Embryonic facial prominence (tissue), 1 donor: ENCODE measurements at regions not wholly inside any gene's neighbourhood (a gene's known extent, or its start where the extent isn't known, plus 50 kb on each side); places are given as distances from the start of the nearest gene placed in this dataset.

Experiments used
- DNase-seq: peaks from one replicate; pipeline ENCODE4 v3.0.0-alpha.2; 2016; ENCODE audit errors: extremely low spot score

DNA sequence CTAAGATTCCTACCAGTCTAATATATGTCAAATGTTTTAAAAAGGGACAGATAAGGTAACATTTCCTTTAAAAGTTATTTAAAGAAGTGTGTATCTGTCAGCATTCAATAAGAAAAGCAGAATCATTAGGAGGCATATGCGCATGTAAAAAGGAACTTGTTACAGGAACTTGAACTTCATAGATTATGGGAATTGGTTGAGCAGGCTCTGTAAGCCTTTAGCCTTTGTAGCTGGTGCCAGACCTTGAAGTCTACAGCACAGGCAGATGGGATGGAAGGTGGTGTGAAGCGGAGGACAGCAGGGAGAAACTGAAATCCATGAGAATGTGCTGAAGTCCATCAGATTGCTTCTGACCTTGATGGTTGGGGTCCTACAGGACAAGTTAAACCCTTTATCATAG is 138.3 kb upstream of the ST6GAL2 start:
- no peak for DNase-seq

DNA sequence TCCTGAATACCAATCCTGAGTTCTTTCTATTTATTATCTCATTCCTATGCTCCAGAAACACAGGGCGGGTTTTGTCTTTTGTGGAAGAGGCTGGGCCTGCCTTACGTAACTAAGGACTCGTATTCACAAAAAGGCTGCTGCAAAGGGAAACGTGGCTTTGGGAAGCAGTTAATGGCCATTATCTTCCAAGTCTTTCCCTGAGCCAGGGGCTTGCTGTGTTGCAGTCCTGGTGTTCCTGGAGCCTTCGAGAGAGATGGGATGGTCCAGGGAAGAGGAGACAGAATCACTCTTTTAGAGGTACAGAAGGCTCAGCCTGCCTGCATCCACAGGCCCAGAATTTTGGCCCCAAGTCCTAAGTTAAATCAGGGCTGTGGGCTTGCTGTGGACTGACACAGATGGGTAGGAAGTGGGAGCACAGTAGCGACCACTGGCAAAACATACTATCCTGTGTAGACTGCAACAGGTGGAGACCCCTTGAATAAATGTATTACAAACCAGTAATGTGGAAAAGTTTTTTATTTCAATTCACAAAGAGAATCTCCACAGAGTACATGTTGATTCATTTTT is 139.4 kb upstream of the ST6GAL2 start:
- no peak for DNase-seq

DNA sequence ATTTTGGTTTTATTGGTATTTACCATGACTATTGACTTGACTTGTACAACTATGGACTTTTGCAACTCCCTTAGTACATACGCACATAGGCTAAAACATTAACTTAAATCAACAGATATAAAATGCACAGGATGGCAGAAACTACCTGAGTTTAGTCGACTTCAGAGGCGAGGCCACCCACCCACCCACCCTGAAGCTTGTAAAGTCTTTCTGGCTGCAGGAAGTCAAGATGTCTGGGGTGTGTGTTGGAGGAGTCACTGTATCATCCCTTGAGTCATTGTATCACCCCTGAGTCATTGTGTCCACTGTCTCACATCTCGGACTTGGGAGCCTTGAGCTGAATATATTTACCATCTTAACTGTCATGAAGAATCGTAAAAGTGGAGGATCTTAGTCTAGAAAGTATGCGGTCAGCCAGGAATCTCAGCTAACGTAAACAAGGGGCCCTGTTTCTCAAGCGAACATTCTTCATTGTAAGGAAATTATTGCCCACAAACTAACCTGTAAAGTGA is 140.0 kb upstream of the ST6GAL2 start:
- no peak for DNase-seq

DNA sequence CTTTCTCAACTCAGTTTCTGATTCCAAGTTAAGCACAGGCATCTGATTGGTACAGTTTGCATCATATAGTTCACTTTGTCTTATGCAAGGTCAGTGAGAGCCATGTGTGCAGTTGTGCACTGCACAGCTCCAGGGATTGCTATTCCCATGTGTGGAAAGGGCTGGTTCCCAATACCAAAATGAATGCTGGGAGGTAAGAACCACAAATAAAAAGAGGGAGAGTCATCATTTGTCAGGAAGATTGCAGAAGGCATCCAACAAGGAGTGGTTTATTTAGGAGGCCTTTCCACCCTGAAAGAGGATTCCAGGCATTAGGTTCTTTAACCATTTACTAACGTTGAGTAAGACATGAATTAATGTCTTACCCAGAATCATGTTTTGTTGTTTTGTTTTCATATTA is 141.2 kb upstream of the ST6GAL2 start:
- no peak for DNase-seq

DNA sequence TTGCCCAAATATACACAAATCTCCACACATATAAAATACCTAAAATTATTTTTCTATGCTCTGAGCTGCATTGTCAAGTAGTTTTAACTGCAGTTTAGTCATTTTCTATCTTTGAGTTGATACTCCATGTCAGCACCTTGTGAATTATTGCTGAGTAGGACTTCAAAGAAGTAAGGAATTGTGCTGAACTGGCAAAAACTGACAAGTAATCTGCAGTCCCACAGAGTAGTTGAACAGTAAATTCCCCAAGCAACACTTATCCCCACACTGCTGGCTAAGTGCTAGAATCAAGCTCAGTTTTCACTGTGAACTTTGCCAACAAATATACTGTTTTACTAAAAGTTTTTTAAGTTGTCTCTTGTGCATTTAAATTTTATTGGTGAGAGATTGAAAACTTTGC is 141.8 kb upstream of the ST6GAL2 start:
- DNase-seq = no peak

DNA sequence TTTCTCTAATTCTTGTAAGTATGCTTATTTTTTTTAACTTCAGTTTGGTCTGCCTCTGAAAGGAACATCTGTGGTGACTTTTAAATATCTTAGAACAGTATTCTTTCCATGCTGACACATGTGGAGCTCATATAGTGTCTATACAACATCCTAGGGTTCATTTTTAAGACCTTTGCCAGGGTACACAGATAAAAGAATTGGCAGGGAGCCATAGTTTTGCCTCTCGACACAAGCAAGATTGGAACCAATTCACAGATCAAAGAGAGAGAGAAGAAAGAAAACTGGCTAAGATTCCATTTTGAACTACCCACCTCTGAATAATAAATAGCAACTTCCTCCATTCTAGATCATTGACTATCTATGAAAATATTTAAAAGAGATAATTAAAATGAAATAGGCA is 142.7 kb upstream of the ST6GAL2 start:
- DNase-seq = no peak

DNA sequence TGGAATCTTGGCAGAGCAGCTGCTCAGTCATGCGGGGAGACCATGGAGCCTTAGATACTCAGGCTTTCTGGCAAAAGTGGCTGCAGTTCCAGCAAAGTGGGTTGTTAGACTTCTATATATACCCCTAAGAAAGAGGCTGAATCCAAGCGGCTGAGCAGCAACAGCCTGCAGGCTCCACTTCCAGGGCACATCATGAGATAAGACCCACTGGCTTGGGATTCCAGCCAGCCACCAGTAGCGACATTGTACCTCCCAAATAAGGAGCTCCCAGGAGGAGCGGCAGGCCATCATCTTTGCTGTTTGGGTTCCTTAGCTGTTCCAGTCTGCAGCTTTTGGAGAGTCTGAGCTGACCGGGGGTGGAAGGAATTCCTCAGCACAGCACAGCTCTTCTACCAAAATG is 150.3 kb upstream of the ST6GAL2 start:
- no peak for DNase-seq

DNA sequence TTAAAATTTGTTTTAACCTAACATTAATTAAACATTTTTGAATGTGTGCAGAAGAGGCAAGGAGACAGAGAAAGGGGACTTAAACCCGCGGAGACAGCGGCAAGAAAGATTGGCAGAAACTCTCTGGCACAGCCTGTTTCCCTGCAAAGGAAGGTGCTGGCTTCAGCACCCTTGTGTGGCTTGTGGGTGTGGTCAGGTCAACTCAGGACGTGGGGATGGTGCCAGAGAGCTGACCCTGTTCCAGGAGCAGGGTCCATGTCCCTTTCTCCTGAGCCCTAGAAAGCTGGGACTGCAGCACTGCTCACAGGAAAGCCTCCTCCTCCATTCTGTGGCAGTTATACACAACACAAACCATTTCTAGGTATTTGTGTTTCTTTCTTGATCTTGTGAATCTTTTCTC is 176.2 kb upstream of the ST6GAL2 start:
- no peak for DNase-seq

DNA sequence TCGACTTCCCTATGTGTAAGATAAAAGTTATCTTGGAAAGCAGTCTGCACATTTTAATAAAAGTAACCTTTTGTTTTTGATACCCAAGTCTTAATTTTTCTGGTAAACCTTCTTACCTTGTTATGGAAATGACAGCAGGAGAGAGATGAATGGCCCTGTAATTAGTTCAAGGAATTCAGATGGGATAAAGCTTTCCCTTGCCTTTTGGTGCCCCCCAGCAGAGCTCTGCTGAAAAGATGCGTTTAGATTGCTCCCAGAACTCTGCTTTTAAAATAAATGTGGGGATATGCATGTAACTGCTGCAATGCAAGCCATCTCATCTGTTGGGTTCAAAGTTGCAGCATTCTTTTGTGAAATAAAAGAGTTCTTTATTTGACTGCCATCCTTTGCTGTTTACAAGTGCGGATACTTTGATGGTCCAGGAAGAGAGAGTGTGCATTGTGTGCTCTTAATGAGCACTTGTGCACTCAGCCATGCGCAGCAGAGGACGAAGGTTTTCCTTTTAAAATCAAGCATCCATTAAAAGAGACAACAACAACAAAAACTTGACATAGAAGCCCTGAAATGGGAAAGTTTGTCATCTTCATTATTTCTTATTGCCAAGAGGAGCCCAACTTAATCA is 176.7 kb upstream of the ST6GAL2 start:
- no peak for DNase-seq

DNA sequence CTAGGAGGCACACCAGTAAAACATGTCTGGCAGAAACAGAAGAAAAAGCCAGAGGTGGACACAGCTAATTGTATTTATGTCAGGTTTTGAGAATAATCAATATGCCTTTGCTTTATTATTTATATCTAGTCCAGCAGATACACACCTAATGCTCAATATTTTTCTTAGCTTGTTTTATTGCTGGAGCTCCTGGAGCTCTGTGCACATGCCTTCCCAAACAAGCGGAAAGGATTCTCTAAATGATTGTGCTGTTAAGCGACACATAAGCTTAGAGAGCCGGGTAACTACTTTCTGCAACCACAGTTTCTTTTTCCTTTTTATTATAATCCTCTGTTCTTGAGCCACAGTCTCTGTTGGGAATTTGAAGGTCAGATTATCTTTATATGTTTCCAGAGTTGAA is 177.3 kb upstream of the ST6GAL2 start:
- no peak for DNase-seq

DNA sequence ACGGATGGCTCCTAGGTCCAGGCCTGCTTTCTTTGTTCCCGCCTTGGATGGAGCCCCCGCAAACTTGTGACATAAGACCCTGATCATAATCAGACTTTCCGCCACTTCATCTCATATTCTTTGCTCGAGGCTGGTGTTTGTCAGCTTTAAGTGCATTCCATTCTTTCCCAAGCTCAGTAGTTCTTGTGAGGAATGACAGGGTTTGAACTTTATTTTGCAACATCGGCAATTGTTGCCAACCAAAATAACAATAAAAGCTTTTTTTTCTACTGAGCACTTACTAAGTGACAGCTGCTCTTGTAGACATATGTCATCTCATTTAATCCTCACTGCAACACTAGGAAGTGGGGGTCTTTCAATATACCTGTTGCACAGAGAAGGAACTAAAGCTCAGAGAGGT is 178.8 kb upstream of the ST6GAL2 start:
- DNase-seq = no peak

DNA sequence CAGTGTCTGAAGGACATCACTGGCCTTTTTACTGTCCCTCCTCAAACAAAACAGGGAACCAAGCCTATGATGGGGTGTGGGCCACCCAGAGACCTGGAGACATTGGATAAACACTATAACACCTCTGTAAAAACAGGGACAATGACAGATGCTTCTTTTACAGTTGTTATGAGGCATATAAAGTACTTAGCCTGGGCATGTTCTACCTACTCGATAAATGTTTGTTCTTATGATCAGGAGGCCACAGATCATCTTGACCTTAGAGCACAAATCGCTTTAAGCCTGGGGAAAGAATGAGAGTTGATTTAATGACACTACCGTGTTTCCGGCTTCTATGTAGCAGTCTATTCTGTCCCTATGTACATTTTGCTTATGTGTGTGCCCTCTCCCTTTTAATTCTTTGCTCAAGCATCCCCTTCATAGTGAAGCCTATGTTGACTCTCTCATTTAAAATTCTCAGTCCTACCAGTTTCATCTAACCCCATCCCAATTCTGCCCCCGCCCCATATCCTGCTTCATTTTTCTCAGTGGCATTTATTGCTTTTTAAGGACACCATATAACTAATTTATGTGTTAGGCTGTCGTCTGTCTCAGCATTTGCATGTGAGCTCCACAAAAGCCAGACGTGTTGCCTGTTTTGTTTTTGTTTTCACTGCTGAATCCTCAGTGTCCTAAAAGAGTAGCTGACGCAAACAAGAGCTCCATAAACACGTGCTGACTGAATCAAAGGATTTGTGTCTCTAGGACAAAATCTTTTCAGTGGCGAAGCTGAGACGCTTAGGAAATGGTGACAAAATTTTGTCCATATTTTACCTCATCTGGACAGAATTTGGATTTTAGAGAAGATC is 182.3 kb upstream of the ST6GAL2 start:
- DNase-seq = no peak

DNA sequence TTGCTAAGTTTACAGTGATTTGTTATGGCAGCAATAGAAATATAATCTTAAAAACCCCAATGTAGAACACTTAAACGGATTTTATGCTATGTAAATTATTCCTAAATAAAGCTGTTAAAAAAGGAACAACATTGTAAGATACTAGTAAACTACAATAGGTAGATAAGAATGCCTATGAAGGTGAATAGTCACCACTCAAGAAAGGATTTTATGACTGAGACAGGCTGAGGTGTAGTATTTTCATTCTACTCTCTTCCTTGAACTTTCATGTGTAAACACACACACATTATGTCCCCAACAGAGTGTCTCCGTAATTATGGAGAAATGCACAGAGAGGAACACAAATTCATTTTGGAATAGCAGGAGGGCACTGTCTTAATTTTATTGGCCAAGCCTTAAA is 183.9 kb upstream of the ST6GAL2 start:
- DNase-seq = no peak

DNA sequence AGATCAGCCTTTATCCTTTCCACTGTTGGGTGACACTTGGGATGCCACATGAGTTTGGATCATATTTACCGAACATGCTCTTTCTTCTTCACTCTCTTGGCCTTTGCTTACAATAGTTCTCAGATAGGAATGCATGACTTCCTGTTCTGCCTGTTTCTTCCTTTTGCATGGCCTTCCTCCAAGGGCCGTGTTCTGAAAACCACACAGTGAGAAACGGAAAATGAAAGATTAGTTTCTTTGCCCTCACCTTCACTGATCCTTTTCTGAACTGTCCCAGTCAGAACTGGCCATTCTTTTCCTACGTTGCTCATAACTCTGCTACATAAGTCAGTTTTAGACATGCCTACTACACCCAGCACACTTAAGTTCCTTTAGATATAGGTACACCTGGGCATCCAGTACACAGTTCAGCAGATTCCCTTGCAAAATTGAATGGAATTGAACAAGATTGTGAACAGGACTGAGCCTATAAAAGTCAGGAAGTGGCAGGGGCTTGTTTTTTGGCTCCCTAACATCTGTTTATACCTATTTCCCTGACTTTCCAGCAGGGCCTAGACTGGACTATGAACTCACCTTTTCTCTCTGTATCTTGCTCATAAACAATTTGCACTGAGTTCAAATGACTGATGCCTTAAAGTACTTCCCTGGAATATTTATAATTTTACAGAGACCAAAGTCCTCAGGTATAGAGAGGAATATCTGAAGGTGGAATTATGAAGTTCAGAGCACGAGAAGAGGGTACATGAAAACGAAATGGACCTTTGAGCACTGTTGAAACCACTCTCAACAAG is 186.4 kb upstream of the ST6GAL2 start:
- DNase-seq = no peak

DNA sequence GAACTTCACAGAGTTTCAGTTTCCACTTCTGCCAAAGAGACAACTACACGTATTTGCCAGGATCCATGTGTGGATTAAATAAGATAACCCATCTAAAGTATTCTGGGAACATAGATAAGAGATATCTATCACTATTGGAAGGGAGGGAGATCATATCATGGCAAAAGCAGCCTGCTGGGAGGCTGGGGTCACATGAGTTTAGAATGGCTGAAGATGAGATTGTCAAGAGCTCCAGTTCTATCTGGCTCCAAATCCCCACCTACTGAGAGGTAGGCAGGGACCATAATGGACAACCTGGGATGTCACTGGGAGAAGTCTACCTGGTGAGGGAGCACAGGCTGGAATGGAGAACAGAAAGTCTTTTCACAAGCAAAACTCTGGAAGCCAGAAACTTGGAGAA is 192.6 kb upstream of the ST6GAL2 start:
- DNase-seq = no peak

DNA sequence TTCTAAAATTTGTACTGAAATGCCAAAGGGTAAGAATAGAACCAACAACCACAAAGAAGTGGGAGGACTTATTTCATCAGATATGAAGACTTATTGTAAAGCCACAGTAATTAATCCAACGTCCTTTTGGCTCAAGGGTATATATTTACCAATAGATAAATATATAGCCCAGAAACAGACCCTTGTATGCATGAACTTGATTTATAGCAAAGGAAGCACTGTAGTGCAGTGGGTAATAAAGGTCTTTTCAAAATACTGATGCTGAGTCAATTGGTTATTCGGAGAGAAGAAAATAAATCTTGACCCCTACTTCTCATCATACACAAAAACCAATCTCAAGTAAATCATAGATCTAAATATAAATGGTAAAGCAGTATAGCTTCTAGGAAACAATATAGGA is 200.5 kb upstream of the ST6GAL2 start:
- no peak for DNase-seq

DNA sequence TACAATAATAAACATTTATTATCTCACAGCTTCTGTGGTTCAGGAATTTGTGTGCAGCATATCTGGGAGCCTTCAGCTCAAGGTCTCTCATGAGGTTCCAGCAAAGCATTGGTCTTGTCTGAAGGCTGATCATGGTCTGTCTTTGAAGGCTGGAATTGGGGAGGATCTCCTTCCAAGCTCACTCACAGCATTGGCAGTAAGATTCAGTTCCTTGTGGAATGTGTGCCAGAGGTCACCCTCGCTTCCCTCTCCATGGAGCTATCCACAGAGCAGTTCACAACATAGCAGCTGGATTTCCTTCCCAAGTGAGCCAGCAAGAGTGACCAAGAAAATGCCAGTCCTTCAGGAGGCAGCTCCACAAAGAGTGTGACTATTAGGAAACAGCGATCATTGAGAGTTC is 202.2 kb upstream of the ST6GAL2 start:
- no peak for DNase-seq

DNA sequence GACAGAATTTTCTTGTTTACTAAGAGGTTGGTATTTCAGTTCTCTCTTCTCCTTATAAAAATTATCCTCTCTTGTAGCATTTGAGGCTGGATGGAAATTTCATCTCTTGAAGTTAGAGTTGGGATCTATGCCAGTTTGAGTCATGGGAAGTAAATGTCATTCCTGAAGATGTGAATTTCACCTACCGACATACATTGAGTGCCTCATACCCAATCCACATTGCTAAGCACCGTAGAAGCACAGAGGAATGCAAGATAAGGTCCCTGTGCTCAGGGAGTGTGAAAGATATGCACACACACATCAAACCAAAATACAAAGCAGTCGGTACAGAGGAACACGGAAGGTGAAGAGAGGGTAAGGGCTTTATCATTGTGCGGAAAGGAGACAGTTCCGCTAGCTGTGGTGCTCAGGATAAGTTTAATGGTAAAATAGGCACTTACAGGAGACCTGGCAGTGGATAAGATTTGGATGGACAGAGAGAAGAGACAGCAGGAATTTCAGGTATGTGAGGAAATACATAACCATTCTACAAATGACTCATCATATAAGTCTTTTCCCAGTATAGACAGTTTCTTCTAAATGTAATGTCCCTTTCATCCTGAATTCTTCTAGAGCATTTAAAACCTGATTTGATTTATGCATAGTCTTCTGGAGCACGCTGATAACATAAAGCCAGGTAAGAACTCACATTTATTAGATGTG is 205.3 kb upstream of the ST6GAL2 start:
- DNase-seq = no peak

DNA sequence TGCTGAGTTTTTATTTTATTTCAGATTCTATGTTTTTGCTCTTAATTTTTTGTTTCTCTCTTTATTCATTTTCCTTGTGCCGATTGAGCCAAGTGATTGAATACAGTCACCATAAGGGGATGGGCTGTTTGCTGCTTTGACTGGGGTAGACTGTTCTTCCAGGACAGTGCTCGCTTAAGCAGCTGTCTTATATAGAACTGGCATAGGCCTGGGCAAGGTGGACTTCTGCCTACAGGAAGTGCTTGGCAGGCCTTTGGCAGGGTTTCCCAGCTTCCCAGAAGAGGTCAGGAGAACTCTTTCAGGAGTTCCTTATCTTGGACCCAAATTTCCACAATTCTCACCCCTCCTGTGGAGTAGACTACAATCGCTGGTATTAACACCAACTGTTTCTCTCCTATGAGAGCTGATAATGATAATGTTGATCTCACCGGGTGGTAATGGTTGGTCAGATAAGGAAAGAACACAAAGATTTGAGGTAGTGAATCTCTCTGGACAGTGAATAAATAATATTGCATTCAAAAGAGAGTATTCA is 207.5 kb upstream of the ST6GAL2 start:
- DNase-seq = no peak

DNA sequence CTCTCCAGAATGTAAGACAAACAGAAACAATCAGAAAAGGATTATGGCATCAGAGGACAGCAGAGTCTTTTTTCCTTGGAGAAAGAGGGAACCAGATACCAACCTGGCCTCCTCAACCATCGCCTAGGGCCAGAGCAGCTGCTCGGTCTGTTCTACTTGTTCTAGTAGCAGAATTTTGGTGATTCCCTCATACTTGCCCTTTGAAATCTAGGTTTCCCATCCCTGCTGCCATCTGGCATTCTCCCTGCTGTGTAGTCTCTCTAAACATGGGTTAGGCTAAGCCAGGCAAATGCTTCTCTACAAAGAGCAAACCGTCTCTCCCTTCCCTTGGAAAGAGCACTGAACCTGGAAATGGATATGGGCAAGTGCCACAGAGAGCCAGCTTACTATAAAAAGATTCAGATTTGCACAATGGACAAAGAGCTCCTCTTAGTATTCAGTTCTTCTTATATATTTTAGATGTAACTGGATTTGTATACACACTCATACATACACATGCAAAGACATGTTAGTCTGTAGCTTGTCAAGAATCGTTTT is 208.6 kb upstream of the ST6GAL2 start:
- DNase-seq = no peak

DNA sequence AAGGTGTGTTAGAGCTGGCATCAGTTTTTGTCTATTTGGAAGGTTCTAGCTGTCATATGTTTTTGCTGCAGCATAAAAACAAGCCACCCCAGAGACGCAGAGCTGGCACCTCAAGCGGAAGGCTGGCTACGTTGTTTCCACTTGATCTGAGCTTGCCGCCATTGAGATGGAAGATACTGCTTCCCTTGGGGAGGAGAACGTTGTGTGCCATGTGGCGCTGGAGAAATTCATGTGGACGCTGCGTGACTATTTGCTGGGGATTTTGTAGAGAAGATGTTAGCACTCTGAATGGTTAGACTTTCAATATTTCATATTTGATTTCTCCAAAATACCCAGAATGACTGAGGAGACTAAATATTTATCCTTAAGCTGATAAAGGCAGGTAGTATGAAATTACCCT is 216.2 kb upstream of the ST6GAL2 start:
- no peak for DNase-seq
